Body of pancreas (tissue), 4 donors: ENCODE measurements at regions not wholly inside any gene's neighbourhood (a gene's known extent, or its start where the extent isn't known, plus 50 kb on each side); places are given as distances from the start of the nearest gene placed in this dataset.

Source experiments
- ATAC-seq: fragments of 150-250 bp; one replicate; pipeline ENCODE4 v1.9.1; 2016
- DNase-seq, 4 donors: peaks; one replicate each; pipeline ENCODE4 v3.0.0-alpha.2; 2019
- H3K27ac ChIP-seq, 4 donors: fragments of 200-600 bp; sonication (generic); 1 replicate in 3 of 4; 2 replicates in 1 of 4; pipeline versions ENCODE4 v1.5.1 to v1.6.1; 2016 to 2019; ENCODE audit warnings: mild to moderate bottlenecking in 1 of 4, mixed read lengths in 1 of 4, moderate library complexity in 1 of 4
- H3K27me3 ChIP-seq, 2 donors: fragments of 200-600 bp; sonication (generic); one replicate each; pipeline ENCODE4 v1.6.0; 2016; ENCODE audit warnings: mild to moderate bottlenecking in 1 of 2
- H3K36me3 ChIP-seq, 2 donors: fragments of 200-600 bp; sonication (generic); replicated peaks in 1 of 2; 2 replicates each; pipeline ENCODE4 v1.5.1; 2016; ENCODE audit warnings: low read depth in 2 of 2; ENCODE audit not compliant: insufficient read depth in 1 of 2
- H3K4me1 ChIP-seq: fragments of 200-600 bp; sonication (generic); one replicate; pipeline ENCODE4 v1.6.0; 2016
- H3K4me3 ChIP-seq, 2 donors: fragments of 200-600 bp; sonication (generic); 1 replicate in 1 of 2; 2 replicates in 1 of 2; pipeline ENCODE4 v1.5.1; 2016 to 2019
- H3K9me3 ChIP-seq, 3 donors: fragments of 200-600 bp; sonication (generic); 1 replicate in 2 of 3; 2 replicates in 1 of 3; pipeline ENCODE4 v1.5.1; 2016
- CTCF ChIP-seq, 7 experiments: fragments of 450-650 bp in 4 of 7; fragments of 200-600 bp in 3 of 7; sonication (generic) in 3 of 7; IDR thresholded peaks; one replicate each; pipeline ENCODE4 v1.5.1; 2016 to 2019; ENCODE audit warnings: antibody characterized with exemption in 7 of 7
- POLR2A ChIP-seq, 3 donors: fragments of 450-650 bp; IDR thresholded peaks; one replicate each; pipeline ENCODE4 v1.6.1; 2016; ENCODE audit warnings: antibody characterized with exemption in 3 of 3, mild to moderate bottlenecking in 2 of 3
- WGBS, 2 donors: methylation state at CpG; one replicate each; pipeline ENCODE4 v1.1.5; 2017; 5-methylcytosine and 5-hydroxymethylcytosine counted together
- intact Hi-C: fragments of 100-400 bp; cut with DNase I; formaldehyde crosslinking; loops from one replicate; pipeline ENCODE4 v1.15.1; 2023

DNA sequence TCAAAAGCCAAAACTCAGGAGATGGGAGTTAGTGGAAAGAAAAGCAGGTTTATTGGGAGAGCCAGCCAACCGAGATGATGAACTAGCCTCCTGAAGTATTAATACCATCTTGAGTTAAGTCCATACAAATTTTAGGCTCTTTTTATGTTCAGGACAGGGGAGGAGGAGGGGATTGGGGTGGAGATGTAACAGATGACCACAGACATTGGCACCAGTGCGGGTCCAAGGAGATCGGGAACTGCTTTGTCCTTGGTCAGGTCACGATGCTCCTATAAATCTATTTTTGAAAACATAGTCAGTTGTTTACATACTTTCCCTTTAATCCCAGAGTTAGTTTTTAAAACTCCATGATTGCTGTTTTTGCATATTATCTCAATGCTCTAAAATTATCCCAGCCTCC lies 219.6 kb downstream of the ANKRD60 start:
- H3K27me3 ChIP-seq: no peaks in the 10 kb centered on the region
- no peak for DNase-seq
- no peak for TF ChIP-seq POLR2A (IDR thresholded peaks at IDR 0.05)
- TF ChIP-seq CTCF (IDR thresholded peaks at IDR 0.05): no peak
- no peak overlapping the region for H3K27ac ChIP-seq
- H3K4me1 ChIP-seq: peaks cover 30% of the 10 kb centered on the region
- no peaks in the 10 kb centered on the region for H3K9me3 ChIP-seq
- H3K4me3 ChIP-seq: no peak overlapping the region
- no peak for ATAC-seq
- WGBS, 2 donors: 68 to 72% methylated on average over 4 of the region's 4 CpGs
- H3K36me3 ChIP-seq: no peaks in the 10 kb centered on the region
- intact Hi-C loops: no loop called here

DNA sequence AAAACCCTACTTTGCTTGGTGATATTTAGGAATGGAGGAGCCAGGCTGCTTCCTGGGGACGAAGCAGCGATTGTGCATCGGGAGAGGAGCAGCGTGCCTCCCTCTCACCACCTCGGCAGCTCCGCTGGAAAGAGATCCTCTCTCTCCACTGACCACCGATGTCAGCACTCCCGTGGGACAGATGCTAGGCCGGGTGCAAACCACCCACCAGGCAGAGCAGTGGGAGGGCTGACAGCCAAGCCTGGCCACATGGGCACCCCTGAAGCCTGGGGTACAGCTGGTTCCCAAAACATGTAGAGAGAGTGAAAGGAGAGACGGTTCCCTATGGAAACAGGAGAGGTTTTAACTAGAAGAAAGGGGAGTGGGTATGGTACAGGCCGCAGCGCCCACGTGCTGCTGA lies 220.0 kb downstream of the ANKRD60 start:
- intact Hi-C loops: no loop called here
- DNase-seq (no peak), ATAC-seq (no peak)
- Histone ChIP-seq H3K4me1 (peaks cover 27% of the 10 kb centered on the region), H3K27ac (no peak overlapping the region), H3K9me3 (no peaks in the 10 kb centered on the region), H3K36me3 (no peaks in the 10 kb centered on the region), H3K27me3 (no peaks in the 10 kb centered on the region), H3K4me3 (no peak overlapping the region)
- 61 to 67% methylated on average over 12 to 13 of the region's 13 CpGs for WGBS, 2 donors
- TF ChIP-seq CTCF (IDR thresholded peaks at IDR 0.05): no peak
- no peak for TF ChIP-seq POLR2A (IDR thresholded peaks at IDR 0.05)

GRCh38 chr20:58007947-58008346 lies 220.5 kb downstream of the ANKRD60 start:
- peaks cover 27% of the 10 kb centered on the region for H3K4me1 ChIP-seq
- no peak overlapping the region for H3K4me3 ChIP-seq
- no peaks in the 10 kb centered on the region for H3K27me3 ChIP-seq
- ATAC-seq (no peak), DNase-seq (no peak)
- H3K27ac ChIP-seq: no peak overlapping the region
- no peaks in the 10 kb centered on the region for H3K36me3 ChIP-seq
- TF ChIP-seq CTCF (IDR thresholded peaks at IDR 0.05) (no peak), POLR2A (IDR thresholded peaks at IDR 0.05) (no peak)
- 86 to 88% methylated on average over 2 of the region's 2 CpGs for WGBS, 2 donors
- intact Hi-C loops: no loop called here
- H3K9me3 ChIP-seq: no peaks in the 10 kb centered on the region

GRCh38 chr20:58006346-58007316 lies 221.8 kb downstream of the ANKRD60 start:
- Histone ChIP-seq H3K27me3 (no peaks in the 10 kb centered on the region), H3K36me3 (no peaks in the 10 kb centered on the region), H3K4me1 (peaks cover 16% of the 10 kb centered on the region), H3K27ac (no peak overlapping the region), H3K4me3 (no peak overlapping the region), H3K9me3 (no peaks in the 10 kb centered on the region)
- no peak for DNase-seq
- WGBS, 2 donors: 65 to 81% methylated on average over 11 of the region's 11 CpGs
- ATAC-seq: no peak
- intact Hi-C loops: no loop called here
- TF ChIP-seq CTCF (IDR thresholded peaks at IDR 0.05): no peak
- no peak for TF ChIP-seq POLR2A (IDR thresholded peaks at IDR 0.05)
